ENCODE measurements at regions not wholly inside any gene's neighbourhood (a gene's known extent, or its start where the extent isn't known, plus 50 kb on each side); places are given as distances from the start of the nearest gene placed in this dataset.

DNA sequence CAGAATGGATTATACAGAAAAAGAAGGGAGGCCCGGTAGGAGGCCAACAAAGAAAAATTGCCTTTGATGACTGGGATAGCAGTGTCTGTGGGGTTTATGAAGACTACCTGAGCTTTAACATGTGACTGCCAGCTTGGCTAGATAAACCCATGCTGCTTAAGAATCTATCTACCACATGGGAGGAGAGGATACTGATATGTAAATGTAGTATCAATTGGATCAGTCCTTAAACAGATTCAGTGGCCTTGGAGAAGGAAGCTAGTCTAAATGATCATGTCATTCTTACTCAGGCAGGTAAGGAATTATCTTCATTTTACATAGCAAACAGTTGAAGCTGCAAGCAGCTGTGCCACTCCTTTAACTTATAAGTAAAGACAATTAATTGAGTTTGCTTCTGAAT, 50.0 kb upstream of the SYNPR start:
- no peaks in the 10 kb centered on the region for H3K36me3 ChIP-seq (ENCODE audit: low read depth, low read length)
- POLR2A ChIA-PET (ENCODE audit: unreplicated experiment), result no interaction called here
- H3K27me3 ChIP-seq (ENCODE audit: low read length), result no peaks in the 10 kb centered on the region
- no peaks in the 10 kb centered on the region for H3K9me2 ChIP-seq (replicated peaks; ENCODE audit: low read length)
- no peaks in the 10 kb centered on the region for H3F3A ChIP-seq (ENCODE audit: low read length, unreplicated experiment)
- no peaks in the 10 kb centered on the region for H3K4me1 ChIP-seq (ENCODE audit: insufficient read depth, low read length)
- H3K27ac ChIP-seq (ENCODE audit: low read length), result no peak overlapping the region
- H3K9me3 ChIP-seq (ENCODE audit: low read length), result no peaks in the 10 kb centered on the region
- H2AFZ ChIP-seq (ENCODE audit: low read length), result no peak overlapping the region
- no peak overlapping the region for H3K4me3 ChIP-seq (ENCODE audit: low read length)
- ATAC-seq, result no peak
- no peak overlapping the region for H3K9ac ChIP-seq (ENCODE audit: low read length)
- no peaks in the 10 kb centered on the region for H3K79me2 ChIP-seq (ENCODE audit: low read length)
- DNase-seq, result no peak
- intact Hi-C loops (cut with micrococcal nuclease), result no loop called here
- BruUV-seq (replicated peaks), result no TSS peak
- no peak for TF ChIP-seq CTCF (conservative IDR thresholded peaks at IDR 0.05; ENCODE audit: low read depth, low read length)
- no peak for TF ChIP-seq EZH2phosphoT487 (IDR thresholded peaks at IDR 0.05; ENCODE audit: borderline replicate concordance, low read length)
- no peak for TF ChIP-seq EZH2 (IDR thresholded peaks at IDR 0.05; ENCODE audit: low read length, unreplicated experiment)
- no peak overlapping the region for H3K4me2 ChIP-seq (ENCODE audit: low read length)
- no peaks in the 10 kb centered on the region for H4K20me1 ChIP-seq (ENCODE audit: low read length)
- CTCF ChIA-PET, result no interaction called here

Data from PC-3 (cell line).